Mesothelial cell of epicardium (in vitro differentiated cells): ENCODE measurements at regions not wholly inside any gene's neighbourhood (a gene's known extent, or its start where the extent isn't known, plus 50 kb on each side); places are given as distances from the start of the nearest gene placed in this dataset.

Experiments
- DNase-seq, 2 experiments: peaks; one replicate each; pipeline ENCODE4 v3.0.0; 2021; ENCODE audit warnings: low spot score in 2 of 2; ENCODE audit not compliant: unreplicated experiment in 2 of 2
- H3K27ac Mint-ChIP-seq: 2 replicates; pipeline ENCODE4 v1.8.0; 2021; ENCODE audit warnings: mixed read lengths
- H3K27me3 Mint-ChIP-seq: 2 replicates; pipeline ENCODE4 v1.8.0; 2021; ENCODE audit warnings: low read depth, mixed read lengths
- H3K36me3 Mint-ChIP-seq: 2 replicates; pipeline ENCODE4 v1.8.0; 2021; ENCODE audit warnings: mixed read lengths
- H3K4me1 Mint-ChIP-seq: 2 replicates; pipeline ENCODE4 v1.8.0; 2021; ENCODE audit warnings: mixed read lengths
- H3K4me3 Mint-ChIP-seq: 2 replicates; pipeline ENCODE4 v1.8.0; 2021; ENCODE audit warnings: mild to moderate bottlenecking, moderate library complexity, mixed read lengths
- H3K9me3 Mint-ChIP-seq: 2 replicates; pipeline ENCODE4 v1.8.0; 2021; ENCODE audit warnings: mixed read lengths
- CTCF ChIP-seq: fragments of 200-600 bp; sonication (generic); IDR thresholded peaks from one replicate; pipeline ENCODE4 v1.5.0; 2021; ENCODE audit warnings: antibody characterized with exemption; ENCODE audit not compliant: unreplicated experiment

- no peaks in the 10 kb centered on the region for H3K27me3 Mint-ChIP-seq
- TF ChIP-seq CTCF, result no peak
- H3K27ac Mint-ChIP-seq, result no peak overlapping the region
- H3K4me1 Mint-ChIP-seq, result peaks cover 27% of the 10 kb centered on the region
- no peaks in the 10 kb centered on the region for H3K9me3 Mint-ChIP-seq
- peak; percentile 12 to 24 for DNase-seq
- no peaks in the 10 kb centered on the region for H3K36me3 Mint-ChIP-seq
- no peak overlapping the region for H3K4me3 Mint-ChIP-seq
Observed at GRCh38 chr2:128439791-128440665, 121.4 kb upstream of the HS6ST1 start.

GRCh38 chr2:128440666-128441340 is 122.1 kb upstream of the HS6ST1 start:
- no peak overlapping the region for H3K27ac Mint-ChIP-seq
- peak; percentile 13 to 36 for DNase-seq

GRCh38 chr2:128441341-128442052 is 122.8 kb upstream of the HS6ST1 start:
- no peak overlapping the region for H3K4me3 Mint-ChIP-seq
- TF ChIP-seq CTCF, result no peak
- no peaks in the 10 kb centered on the region for H3K27me3 Mint-ChIP-seq
- H3K9me3 Mint-ChIP-seq, result no peaks in the 10 kb centered on the region
- DNase-seq, result peak; percentile 9 to 34
- peak overlapping the region; percentile 53 for H3K27ac Mint-ChIP-seq
- peaks cover 31% of the 10 kb centered on the region for H3K4me1 Mint-ChIP-seq
- no peaks in the 10 kb centered on the region for H3K36me3 Mint-ChIP-seq

More at GRCh38 chr2:128440666-128441340, 122.1 kb upstream of the HS6ST1 start:
- Mint-ChIP-seq H3K27me3 (no peaks in the 10 kb centered on the region), H3K9me3 (no peaks in the 10 kb centered on the region), H3K4me3 (no peak overlapping the region), H3K4me1 (peaks cover 31% of the 10 kb centered on the region), H3K36me3 (no peaks in the 10 kb centered on the region)
- no peak for TF ChIP-seq CTCF

GRCh38 chr2:128442053-128442751 is 123.5 kb upstream of the HS6ST1 start:
- no peaks in the 10 kb centered on the region for H3K9me3 Mint-ChIP-seq
- H3K27me3 Mint-ChIP-seq, result no peaks in the 10 kb centered on the region
- H3K4me3 Mint-ChIP-seq, result no peak overlapping the region
- no peaks in the 10 kb centered on the region for H3K36me3 Mint-ChIP-seq
- H3K27ac Mint-ChIP-seq, result peak overlapping the region; percentile 90
- H3K4me1 Mint-ChIP-seq, result peaks cover 31% of the 10 kb centered on the region
- peak; percentile 6 to 36 for DNase-seq
- TF ChIP-seq CTCF, result no peak

GRCh38 chr2:128442891-128443302 is 124.2 kb upstream of the HS6ST1 start:
- no peaks in the 10 kb centered on the region for H3K27me3 Mint-ChIP-seq
- H3K4me3 Mint-ChIP-seq, result no peak overlapping the region
- no peaks in the 10 kb centered on the region for H3K36me3 Mint-ChIP-seq
- no peaks in the 10 kb centered on the region for H3K9me3 Mint-ChIP-seq
- peak overlapping the region; percentile 90 for H3K27ac Mint-ChIP-seq
- H3K4me1 Mint-ChIP-seq, result peaks cover 31% of the 10 kb centered on the region
- TF ChIP-seq CTCF, result no peak
- peak; percentile 12 to 41 for DNase-seq
